ENCODE measurements at regions not wholly inside any gene's neighbourhood (a gene's known extent, or its start where the extent isn't known, plus 50 kb on each side); places are given as distances from the start of the nearest gene placed in this dataset.

DNA sequence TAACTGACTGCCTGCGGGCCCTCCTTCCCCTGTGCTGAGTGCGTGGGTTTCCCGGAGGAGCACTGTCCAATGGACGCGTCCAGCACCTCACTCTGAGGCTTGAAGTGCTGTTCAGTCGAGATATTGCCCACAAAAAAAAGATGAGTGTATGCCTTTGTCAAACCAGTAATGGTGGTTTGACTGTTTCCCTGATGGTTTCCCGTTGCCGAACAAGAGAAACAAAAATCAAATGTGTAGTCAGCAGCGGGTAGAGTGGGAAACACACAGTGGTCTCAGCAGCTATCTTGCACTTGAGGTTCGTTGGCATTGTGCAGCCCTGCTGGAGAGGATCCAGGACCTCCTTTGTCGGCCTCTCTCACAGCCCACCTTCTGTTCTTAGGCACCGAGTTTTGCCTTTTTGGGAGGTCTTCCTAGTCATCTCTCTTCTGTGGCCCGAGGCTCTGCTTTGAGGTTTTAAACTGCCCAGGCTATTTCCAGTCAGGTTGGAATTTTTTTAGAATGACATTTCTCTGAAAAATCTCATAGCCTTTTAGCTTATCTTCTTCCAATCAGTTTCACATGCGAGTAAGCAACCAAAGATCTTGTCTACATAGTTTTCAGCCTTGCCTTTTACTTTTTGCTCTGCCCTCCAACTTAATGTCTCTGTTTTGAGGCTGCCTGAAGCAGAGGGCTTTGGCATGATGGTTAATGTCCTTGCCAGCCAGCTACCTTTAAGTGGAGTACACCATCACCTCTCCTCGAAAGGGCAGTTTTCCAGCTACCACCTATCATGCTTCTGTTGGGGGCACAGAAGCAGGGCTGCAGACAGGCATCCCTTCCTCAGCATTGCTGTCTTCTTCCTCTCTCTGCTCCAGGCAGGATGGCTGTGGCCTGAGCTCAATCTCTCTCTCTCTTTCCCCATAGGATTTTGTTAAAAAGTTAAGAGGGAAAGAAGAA lies 132.3 kb downstream of the URB2 start:
- H4K91ac ChIP-seq (replicated peaks; ENCODE audit: insufficient read length, low read length) = no peak overlapping the region
- H3K4me1 ChIP-seq (replicated peaks in 1 of 4; ENCODE audit: control insufficient read depth in 3 of 4, insufficient read depth in 4 of 4, low read length in 3 of 4) = no peaks in the 10 kb centered on the region
- no peak overlapping the region for H3K4ac ChIP-seq (replicated peaks; ENCODE audit: insufficient read length, low read depth, low read length)
- H4K8ac ChIP-seq (ENCODE audit: extremely low read depth, insufficient read depth, low read length) = no peak overlapping the region
- DNase-seq (ENCODE audit: low read depth in 1 of 2, low spot score in 2 of 2) (no peak), FAIRE-seq (no peak)
- H3K9me3 ChIP-seq (ENCODE audit: insufficient read depth in 2 of 2, low read depth in 1 of 2, low read length in 1 of 2) = no peaks in the 10 kb centered on the region
- H3K23me2 ChIP-seq (ENCODE audit: low read depth, low read length) = no peaks in the 10 kb centered on the region; the same call in 1 of the 2 replicates
- H3K23ac ChIP-seq (ENCODE audit: insufficient read length) = no peak overlapping the region
- no peak overlapping the region for H4K5ac ChIP-seq (ENCODE audit: insufficient read length, low read depth, low read length)
- H3K79me2 ChIP-seq (ENCODE audit: control insufficient read depth in 1 of 2, insufficient read depth in 2 of 2, low read length in 2 of 2) = no peaks in the 10 kb centered on the region
- no peak overlapping the region for H3K27ac ChIP-seq (ENCODE audit: low read depth, low read length)
- H3K4me3 ChIP-seq (ENCODE audit: extremely low read depth in 1 of 4, insufficient read depth in 2 of 4, low read depth in 3 of 4, low read length in 4 of 4) = no peak overlapping the region
- 88% methylated on average over 15 of the region's 15 CpGs; no CpG with 5 or more reads in 1 of the 2 experiments for WGBS, 2 experiments (ENCODE audit: extremely low coverage in 1 of 2, insufficient coverage in 1 of 2, insufficient read length in 1 of 2, insufficient replicate concordance in 2 of 2, low coverage in 1 of 2, low lambda C conversion rate in 2 of 2, missing lambda C conversion rate in 1 of 2)
- no peak overlapping the region for H3K4me2 ChIP-seq (ENCODE audit: insufficient read depth in 1 of 2, low read depth in 2 of 2, low read length in 2 of 2)
- no peak overlapping the region for H2BK15ac ChIP-seq (ENCODE audit: low read length)
- CTCF ChIA-PET (ENCODE audit: partially characterized antibody) = interaction anchor here (1.4 kb wide), 2 partner anchors 12 to 27 kb away, joined by 3 read pairs; no protein-coding TSS in a partner anchor
- no peaks in the 10 kb centered on the region for H4K20me1 ChIP-seq (replicated peaks in 1 of 2; ENCODE audit: control insufficient read depth in 1 of 2, insufficient read depth in 2 of 2, low read length in 2 of 2)
- H2BK12ac ChIP-seq (ENCODE audit: low read depth, low read length) = no peak overlapping the region
- H3K27me3 ChIP-seq (replicated peaks in 1 of 4; ENCODE audit: control insufficient read depth in 3 of 4, extremely low read depth in 1 of 4, insufficient read depth in 3 of 4, low read length in 3 of 4) = no peaks in the 10 kb centered on the region
- no peak overlapping the region for H2BK120ac ChIP-seq (replicated peaks; ENCODE audit: low read depth, low read length)
- H3K18ac ChIP-seq (ENCODE audit: extremely low read depth, low read length) = no peak overlapping the region
- H2BK5ac ChIP-seq (ENCODE audit: low read depth, low read length) = no peak overlapping the region
- no peaks in the 10 kb centered on the region for H3K36me3 ChIP-seq (ENCODE audit: control insufficient read depth in 2 of 4, insufficient read depth in 4 of 4, low read length in 3 of 4)
- H3K56ac ChIP-seq (replicated peaks; ENCODE audit: insufficient read length, low read depth, low read length) = no peak overlapping the region
- H3K79me1 ChIP-seq (ENCODE audit: low read depth, low read length) = no peaks in the 10 kb centered on the region
- POLR2A ChIA-PET (ENCODE audit: partially characterized antibody) = no interaction called here
- H2AK5ac ChIP-seq (ENCODE audit: low read depth, low read length) = no peak overlapping the region
- no peak overlapping the region for H3K9ac ChIP-seq (replicated peaks in 1 of 4; ENCODE audit: extremely low read depth in 1 of 4, low read depth in 3 of 4, low read length in 3 of 4)
- no peak overlapping the region for H2AFZ ChIP-seq (ENCODE audit: low read length)
- no peak overlapping the region for H2BK20ac ChIP-seq (ENCODE audit: low read length)
- no peak overlapping the region for H3K14ac ChIP-seq (ENCODE audit: insufficient read length)
- TF ChIP-seq SIRT6 (IDR thresholded peaks at IDR 0.05; ENCODE audit: low read length) = no peak
